Epithelial cell of esophagus (primary cell): ENCODE measurements at regions not wholly inside any gene's neighbourhood (a gene's known extent, or its start where the extent isn't known, plus 50 kb on each side); places are given as distances from the start of the nearest gene placed in this dataset.
"Not testable (repeated sequence)": the region's sequence is repeated elsewhere in the genome, so short reads cannot be mapped to it uniquely, and the experiment has no call there.

ENCODE experiments used
- DNase-seq: peaks from one replicate; pipeline ENCODE4 v3.0.0; 2010; ENCODE audit warnings: low read depth
- H3K4me3 ChIP-seq: 2 replicates; pipeline ENCODE4 v1.5.1; 2011; ENCODE audit warnings: mild to moderate bottlenecking, low read length, control low read depth
- CTCF ChIP-seq: IDR thresholded peaks from 2 replicates; pipeline ENCODE4 v1.5.1; 2011; ENCODE audit warnings: low read depth, mild to moderate bottlenecking, low read length, control low read depth, inconsistent platforms; ENCODE audit not compliant: insufficient read depth; ENCODE audit errors: missing control alignments

DNA sequence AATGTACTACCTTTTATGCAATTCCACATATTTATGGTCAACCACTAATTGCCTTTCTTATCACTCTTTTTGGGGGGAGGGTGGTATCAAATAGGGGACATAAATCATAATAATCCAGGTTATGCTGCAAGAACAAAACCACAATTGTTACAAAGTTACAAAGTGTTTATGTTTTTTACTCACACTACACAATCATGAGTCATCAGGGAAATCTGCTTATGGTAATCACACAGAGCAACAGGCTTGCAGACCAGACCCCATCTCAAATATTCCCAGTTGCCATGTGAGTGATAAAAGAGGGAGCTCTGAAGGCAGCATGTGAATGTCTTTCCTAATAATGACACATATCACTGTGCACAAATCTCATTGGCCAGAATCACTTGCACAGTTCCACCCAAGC lies 304.7 kb upstream of the TMEFF2 start:
- no peak for TF ChIP-seq CTCF
- peak; percentile 63 for DNase-seq
- H3K4me3 ChIP-seq = no peak overlapping the region

DNA sequence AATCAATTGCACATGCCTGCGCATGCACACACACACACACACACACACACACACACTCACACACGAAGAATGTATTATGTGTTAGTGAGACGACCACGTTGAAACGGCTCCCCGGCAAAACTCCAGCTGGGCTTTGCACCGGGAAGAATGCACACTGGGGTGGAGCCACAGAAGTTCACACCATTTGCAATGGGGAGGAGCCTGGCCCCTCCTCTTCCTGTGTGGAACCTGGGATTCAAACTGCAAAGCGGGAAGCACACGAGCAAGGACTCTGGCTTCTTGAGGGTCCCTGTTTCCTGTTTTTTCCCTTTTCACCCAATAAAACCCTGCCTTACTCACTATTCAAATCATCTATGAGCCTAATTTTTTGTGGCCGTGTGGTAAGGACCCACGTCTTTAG lies 304.0 kb upstream of the TMEFF2 start:
- DNase-seq = no peak
- H3K4me3 ChIP-seq = no peak overlapping the region
- TF ChIP-seq CTCF = no peak

- not testable (repeated sequence) for H3K4me3 ChIP-seq, DNase-seq
Measured at GRCh38 chr2:192488158-192488557, 293.4 kb upstream of the TMEFF2 start.

- no peak for TF ChIP-seq CTCF
- DNase-seq = no peak
- H3K4me3 ChIP-seq = no peak overlapping the region
Measured at GRCh38 chr2:192487636-192488035, 292.9 kb upstream of the TMEFF2 start.

DNA sequence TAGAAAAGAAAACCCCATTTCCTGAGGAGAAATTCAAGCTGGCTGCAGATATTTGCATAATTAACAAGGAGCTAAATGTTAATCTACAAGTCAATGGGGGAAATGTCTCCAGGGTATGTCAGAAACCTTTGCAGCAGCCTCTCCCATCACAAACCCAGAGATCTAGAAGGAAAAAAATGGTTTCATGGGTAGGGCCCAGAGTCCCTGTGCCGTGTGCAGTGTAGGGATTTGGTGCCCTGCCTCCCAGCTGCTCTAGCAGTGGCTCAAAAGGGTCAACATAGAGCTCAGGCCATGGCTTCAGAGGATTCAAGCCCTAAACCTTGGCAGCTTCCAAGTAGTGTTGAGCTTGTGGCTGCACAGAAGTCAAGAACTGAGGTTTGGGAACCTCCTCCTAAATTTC lies 290.2 kb upstream of the TMEFF2 start:
- no peak for DNase-seq
- no peak overlapping the region for H3K4me3 ChIP-seq
- no peak for TF ChIP-seq CTCF

DNA sequence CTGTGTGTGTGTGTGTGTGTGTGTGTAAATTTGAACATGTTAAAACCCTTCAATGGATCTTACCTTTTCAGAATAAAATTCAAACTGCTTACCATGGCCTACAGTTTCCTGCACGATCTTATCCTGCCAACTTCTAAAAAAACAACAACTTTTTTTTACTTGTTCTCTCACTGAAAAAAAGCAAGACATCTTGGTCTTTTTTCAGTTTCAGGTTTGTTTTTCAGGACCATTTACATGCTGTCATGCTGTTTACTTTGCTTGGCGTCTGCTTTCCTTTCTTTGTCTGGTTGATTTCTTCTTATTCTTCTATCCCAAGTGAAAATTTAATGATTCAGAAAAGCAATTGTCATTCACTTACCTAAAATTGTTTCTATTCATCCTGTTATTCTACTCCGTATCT lies 286.3 kb upstream of the TMEFF2 start:
- TF ChIP-seq CTCF = no peak
- no peak for DNase-seq

GRCh38 chr2:192473331-192473730 lies 278.6 kb upstream of the TMEFF2 start:
- no peak for TF ChIP-seq CTCF
- peak; percentile 66 for DNase-seq
- H3K4me3 ChIP-seq = no peak overlapping the region

More for the DNA sequence above, 286.3 kb upstream of the TMEFF2 start:
- no peak overlapping the region for H3K4me3 ChIP-seq

DNA sequence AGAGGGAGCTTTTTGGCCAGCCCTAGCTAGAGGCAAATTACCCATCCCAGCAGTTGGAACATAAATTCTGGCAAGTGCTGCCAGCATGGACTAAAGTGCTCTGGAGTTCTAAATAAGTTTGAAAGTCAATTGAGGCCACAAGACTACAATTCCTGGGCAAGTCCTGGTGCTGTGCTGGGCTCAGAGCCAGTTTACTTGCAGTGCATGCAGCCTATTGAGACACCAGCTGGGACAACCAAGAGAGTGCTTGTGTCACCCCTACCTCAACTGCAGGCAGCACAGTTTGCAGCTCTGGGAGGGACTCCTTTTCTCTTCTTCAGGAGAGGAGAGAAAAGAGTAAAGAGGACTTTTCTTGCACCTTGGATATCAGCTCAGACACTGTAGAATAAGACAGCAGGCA lies 277.2 kb upstream of the TMEFF2 start:
- H3K4me3 ChIP-seq = no peak overlapping the region
- no peak for TF ChIP-seq CTCF
- no peak for DNase-seq
